Activated CD4-positive, alpha-beta T cell treated with anti-CD3 and anti-CD28 coated beads, Interleukin-10, Interleukin-2, amounts not matched to agents 100 ng/mL and 50 ng/mL, durations not matched to agents 16 hours and 8 hours (primary cell): ENCODE measurements at regions not wholly inside any gene's neighbourhood (a gene's known extent, or its start where the extent isn't known, plus 50 kb on each side); places are given as distances from the start of the nearest gene placed in this dataset.
A peak's percentile ranks its signal among the peaks of the same experiment; 100 is the strongest.
"Not testable (repeated sequence)": the region's sequence is repeated elsewhere in the genome, so short reads cannot be mapped to it uniquely, and the experiment has no call there.

Source experiments
- DNase-seq: peaks from one replicate; pipeline ENCODE4 v3.0.0-alpha.2; 2020

GRCh38 chr9:87160148-87161102, 213.1 kb upstream of the GAS1 start:
- no peak for DNase-seq

GRCh38 chr9:87167161-87167560, 219.9 kb upstream of the GAS1 start:
- DNase-seq, result no peak

GRCh38 chr9:87167582-87167981, 220.3 kb upstream of the GAS1 start:
- DNase-seq, result no peak

- DNase-seq, result no peak
These were observed 231.0 kb upstream of the GAS1 start for GRCh38 chr9:87178302-87178701.

- DNase-seq, result no peak
These were observed 232.4 kb upstream of the GAS1 start for GRCh38 chr9:87179553-87180340.

- DNase-seq, result no peak
These were observed 233.1 kb upstream of the GAS1 start for GRCh38 chr9:87180361-87180760.

- DNase-seq, result no peak
These were observed 233.5 kb upstream of the GAS1 start for GRCh38 chr9:87180841-87181240.

- no peak for DNase-seq
These were observed 234.4 kb upstream of the GAS1 start for GRCh38 chr9:87181670-87182069.

- DNase-seq, result no peak
These were observed 237.8 kb upstream of the GAS1 start for GRCh38 chr9:87184956-87185642.

- DNase-seq, result no peak
These were observed 240.3 kb upstream of the GAS1 start for GRCh38 chr9:87187656-87188055.

GRCh38 chr9:87189006-87189405, 241.7 kb upstream of the GAS1 start:
- no peak for DNase-seq

GRCh38 chr9:87193151-87193550, 245.8 kb upstream of the GAS1 start:
- no peak for DNase-seq

GRCh38 chr9:87193925-87194868, 246.9 kb upstream of the GAS1 start:
- no peak for DNase-seq

- DNase-seq, result no peak
These were observed 248.0 kb upstream of the GAS1 start for GRCh38 chr9:87195306-87195705.

- DNase-seq, result no peak
These were observed 250.2 kb upstream of the GAS1 start for GRCh38 chr9:87197349-87198130.

- no peak for DNase-seq
These were observed 251.4 kb upstream of the GAS1 start for GRCh38 chr9:87198716-87199115.

- no peak for DNase-seq
These were observed 252.0 kb upstream of the GAS1 start for GRCh38 chr9:87199278-87199677.

- DNase-seq, result no peak
These were observed 252.5 kb upstream of the GAS1 start for GRCh38 chr9:87199782-87200181.

GRCh38 chr9:87201351-87201751, 254.0 kb upstream of the GAS1 start:
- no peak for DNase-seq

- DNase-seq, result peak; percentile 7
These were observed 258.9 kb upstream of the GAS1 start for GRCh38 chr9:87206064-87206661.

GRCh38 chr9:87210658-87211057, 263.4 kb upstream of the GAS1 start:
- DNase-seq, result not testable (repeated sequence)
